HG03108 (cell line): ENCODE measurements at regions not wholly inside any gene's neighbourhood (a gene's known extent, or its start where the extent isn't known, plus 50 kb on each side); places are given as distances from the start of the nearest gene placed in this dataset.
"Not testable (repeated sequence)": the region's sequence is repeated elsewhere in the genome, so short reads cannot be mapped to it uniquely, and the experiment has no call there.

Experiments
- ATAC-seq: cut with Tn5 transposase; IDR thresholded peaks from one replicate; pipeline ENCODE4 v1.9.1; 2021; ENCODE audit warnings: moderate library complexity; ENCODE audit not compliant: unreplicated experiment

- ATAC-seq: no peak
These were observed 50.7 kb upstream of the AP4E1 start for GRCh38 chr15:50857763-50858162.

DNA sequence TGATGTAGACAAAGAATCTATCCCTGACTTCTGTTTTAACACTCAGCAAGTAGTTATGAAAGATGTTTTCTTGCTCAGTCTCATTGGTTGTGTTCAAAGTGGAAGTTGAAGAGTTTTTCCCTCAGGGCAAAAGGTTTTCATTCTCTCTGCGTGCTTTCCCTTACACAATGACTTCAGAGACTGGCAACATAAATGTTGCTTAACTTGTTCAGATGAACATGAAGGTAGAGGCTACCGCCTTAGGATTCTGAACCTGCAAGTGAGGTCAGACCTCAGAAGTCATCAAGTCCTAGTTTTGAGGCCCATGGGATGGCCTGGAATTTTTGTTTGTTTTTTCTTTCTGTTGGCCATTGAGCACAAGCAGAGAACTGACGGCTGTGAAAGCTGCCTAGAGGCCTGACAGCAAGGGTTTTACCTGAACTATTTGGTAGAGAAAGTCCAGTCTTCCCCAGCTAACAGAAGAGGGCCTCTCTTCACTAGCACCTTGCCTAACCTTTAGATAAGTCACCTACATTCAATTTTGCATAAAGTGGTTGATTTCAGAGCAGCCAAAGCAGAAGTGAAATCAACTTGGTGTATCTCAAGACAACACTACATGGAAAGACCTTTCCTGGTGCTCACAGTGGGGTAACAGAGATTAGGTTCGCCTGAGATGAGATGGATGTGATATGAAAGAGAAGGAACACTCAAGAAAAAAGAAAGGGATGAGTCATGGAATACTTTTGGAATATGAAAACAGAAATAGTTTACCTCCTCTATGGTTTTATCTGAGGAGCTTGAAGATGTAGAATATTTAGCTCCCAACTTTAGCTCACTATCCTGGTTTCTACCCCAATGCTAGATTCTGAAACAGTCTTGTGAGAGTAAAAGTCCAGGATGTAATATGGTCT lies 53.6 kb upstream of the AP4E1 start:
- peak; percentile 96 for ATAC-seq

DNA sequence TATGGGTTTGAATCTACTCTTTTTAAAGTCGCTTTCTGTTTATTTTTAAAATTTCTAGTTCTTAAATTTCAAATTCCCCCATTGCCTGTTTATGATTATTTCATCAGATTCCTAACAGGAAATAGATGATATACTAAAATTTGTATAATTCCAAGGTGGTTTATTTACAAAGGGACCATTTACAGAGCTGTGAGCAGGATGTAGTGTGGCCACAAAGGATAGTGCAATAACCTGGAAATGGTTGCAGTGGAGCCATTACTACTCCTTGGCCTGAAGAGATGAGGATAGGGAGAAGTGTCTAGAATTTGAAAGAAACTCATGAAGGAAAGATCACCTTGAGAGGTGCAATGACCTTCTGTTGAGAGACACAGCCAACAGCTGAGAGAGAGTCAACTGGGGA lies 58.5 kb upstream of the AP4E1 start:
- ATAC-seq: no peak

GRCh38 chr15:50848349-50848748 lies 60.1 kb upstream of the AP4E1 start:
- ATAC-seq: no peak

- ATAC-seq: not testable (repeated sequence)
These were observed 63.3 kb upstream of the AP4E1 start for GRCh38 chr15:50845181-50845580.

DNA sequence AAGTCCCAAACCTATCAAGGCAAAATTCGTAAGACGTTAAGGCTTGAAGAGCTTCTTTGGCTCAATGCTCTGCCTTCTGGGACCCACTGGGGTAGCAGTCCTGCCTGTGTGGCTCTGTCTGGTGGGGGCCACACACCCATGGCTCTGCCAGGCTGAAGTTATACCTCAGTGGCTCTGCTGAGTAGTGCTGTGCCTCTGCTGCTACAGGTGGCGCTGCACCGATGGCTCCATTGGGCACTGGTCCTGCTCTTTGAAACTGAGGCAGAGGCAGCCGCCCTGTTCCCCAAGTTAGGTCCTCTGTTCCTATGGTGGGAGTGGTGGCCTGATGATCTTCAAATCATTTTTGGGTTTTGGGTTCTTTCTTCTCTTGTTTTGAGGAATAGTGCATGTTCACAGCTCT lies 68.0 kb upstream of the AP4E1 start:
- no peak for ATAC-seq

- no peak for ATAC-seq
These were observed 71.2 kb upstream of the AP4E1 start for GRCh38 chr15:50837256-50837770.

DNA sequence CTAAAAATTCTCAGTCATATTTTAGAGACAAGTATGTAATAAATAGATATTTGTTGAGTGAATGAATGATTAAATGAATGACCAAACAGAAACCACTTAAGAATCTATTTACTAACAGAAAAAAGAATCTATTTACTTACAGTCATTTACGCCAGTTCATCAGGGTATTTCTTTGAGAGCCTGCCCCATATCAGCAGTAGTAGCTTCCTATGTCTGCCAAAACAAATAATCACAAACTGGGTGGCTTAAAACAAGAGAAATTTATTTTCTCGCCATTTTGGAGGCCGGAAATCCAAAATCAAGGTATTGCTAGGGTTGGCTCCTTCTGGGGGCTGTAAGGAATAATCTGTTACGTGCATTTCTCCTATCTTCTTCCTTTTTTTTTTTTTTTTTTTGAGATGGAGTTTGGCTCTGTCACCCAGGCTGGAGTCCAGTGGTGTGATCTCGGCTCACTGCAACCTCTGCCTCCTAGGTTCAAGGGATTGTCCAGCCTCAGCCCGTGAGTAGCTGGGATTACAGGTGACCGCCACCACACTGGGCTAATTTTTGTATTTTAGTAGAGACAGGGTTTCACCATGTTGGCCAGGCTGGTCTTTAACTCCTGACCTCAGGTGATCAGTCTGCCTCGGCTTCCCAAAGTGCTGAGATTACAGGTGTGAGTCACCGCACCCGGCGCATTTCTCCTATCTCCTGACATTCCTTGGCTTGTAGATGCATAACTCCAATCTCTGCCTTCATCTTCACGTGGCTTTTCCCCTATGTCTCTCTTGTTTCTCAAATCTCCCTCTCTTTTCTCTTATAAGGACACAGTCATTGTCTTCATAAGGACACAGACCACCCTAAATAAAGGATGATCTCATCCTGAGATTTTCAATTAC lies 65.2 kb upstream of the SPPL2A start:
- ATAC-seq: no peak

DNA sequence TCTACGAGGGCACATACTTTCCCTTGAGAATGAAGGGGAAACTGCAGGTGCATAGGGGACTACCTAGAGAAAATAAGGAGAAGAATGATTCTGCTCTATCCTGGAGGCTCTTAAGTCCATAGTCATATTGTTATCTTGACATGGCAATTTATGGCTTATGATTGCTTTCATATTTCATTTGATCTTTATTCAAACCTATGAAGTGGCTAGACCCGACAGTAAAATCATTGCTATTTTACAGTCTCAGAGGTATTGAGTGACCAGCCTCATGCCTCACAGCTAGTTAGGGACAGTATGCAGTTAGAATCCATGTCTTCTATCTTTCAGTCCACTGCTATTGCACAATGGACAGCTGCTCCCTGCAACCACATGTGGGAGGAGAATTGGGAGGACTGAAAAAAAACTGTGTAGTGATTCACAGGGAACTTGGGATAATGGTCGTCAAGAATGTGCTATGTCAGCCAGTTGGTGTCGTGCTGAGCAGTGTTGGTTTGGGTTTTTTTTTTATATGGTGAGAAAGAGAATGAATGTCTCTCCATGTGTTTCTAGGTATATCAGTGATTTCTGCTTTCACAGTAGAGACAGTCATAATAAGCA lies 63.2 kb upstream of the SPPL2A start:
- ATAC-seq: no peak

GRCh38 chr15:50825946-50826345 lies 60.4 kb upstream of the SPPL2A start:
- no peak for ATAC-seq

DNA sequence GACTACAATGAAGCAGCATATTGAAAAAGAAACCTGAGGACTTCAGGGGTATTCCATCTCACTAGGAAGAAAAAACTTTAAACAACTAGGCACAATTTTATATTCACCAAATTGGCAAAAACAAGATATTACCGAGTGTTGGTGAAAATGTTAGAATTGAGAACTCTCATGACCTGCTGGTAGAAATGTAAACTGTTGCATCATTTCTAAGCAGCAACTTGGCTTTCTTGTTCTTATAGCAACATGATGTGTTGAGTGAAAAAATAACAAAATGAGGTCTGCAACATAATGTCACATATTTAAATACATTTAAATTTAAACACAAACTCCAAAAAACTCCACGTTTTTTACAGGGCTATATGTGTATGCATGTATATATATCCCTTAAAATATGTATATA lies 59.0 kb upstream of the SPPL2A start:
- no peak for ATAC-seq

GRCh38 chr15:50823281-50823680 lies 57.8 kb upstream of the SPPL2A start:
- ATAC-seq: no peak

- ATAC-seq: no peak
These were observed 56.0 kb upstream of the SPPL2A start for GRCh38 chr15:50821476-50821875.

- no peak for ATAC-seq
These were observed 55.4 kb upstream of the SPPL2A start for GRCh38 chr15:50820808-50821382.

GRCh38 chr15:50819344-50819743 lies 53.8 kb upstream of the SPPL2A start:
- no peak for ATAC-seq

DNA sequence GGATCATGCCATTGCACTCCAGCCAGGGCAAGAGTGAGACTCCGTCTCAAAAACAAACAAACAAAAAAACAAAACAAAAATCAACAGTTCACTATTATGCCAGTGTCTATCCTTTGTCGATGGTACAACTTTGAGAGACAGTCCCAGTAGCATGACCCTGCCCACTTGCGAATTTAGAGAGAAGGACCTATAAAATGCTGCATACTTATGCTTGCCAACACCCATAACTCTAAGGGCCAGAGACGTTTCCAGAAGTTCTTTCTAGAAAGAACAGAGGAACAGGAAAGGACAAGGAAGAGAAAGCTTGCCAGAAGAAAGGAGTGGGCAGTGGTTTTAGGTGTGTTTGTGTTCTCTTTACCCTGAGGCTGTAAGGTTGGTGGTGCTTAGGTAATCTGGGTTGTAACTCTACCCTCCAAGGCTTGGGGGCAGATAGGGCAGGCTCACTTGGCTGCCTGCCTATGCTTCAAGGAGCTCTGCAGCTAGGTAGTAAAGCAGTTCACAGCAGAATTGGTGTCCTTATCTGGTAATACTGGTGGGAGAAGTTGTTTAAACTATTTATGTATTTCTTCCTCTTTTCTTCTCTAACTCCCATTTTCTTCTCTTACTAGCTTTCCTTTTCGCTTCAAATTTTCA lies 50.6 kb upstream of the SPPL2A start:
- ATAC-seq: no peak
